ENCODE measurements at regions not wholly inside any gene's neighbourhood (a gene's known extent, or its start where the extent isn't known, plus 50 kb on each side); places are given as distances from the start of the nearest gene placed in this dataset.

GRCh38 chr12:77724367-77724957 is 106.2 kb upstream of the NAV3 start (continued):
- no peak for TF ChIP-seq MXI1 (IDR thresholded peaks at IDR 0.05; ENCODE audit: low read depth, low read length)
- no peak for TF ChIP-seq ZBTB33 (IDR thresholded peaks at IDR 0.05; ENCODE audit: borderline replicate concordance, low read depth)
- TF ChIP-seq NRF1 (IDR thresholded peaks at IDR 0.05; ENCODE audit: low read depth, low read length), result no peak

GRCh38 chr12:77723308-77723707 is 107.4 kb upstream of the NAV3 start:
- Histone ChIP-seq H3K4me2 (no peak overlapping the region), H4K20me1 (ENCODE audit: insufficient read depth) (no peaks in the 10 kb centered on the region), H3K79me2 (ENCODE audit: insufficient read depth) (no peaks in the 10 kb centered on the region; the same call in 1 of the 2 replicates), H2AFZ (ENCODE audit: low read depth) (no peak overlapping the region), H3F3A (replicated peaks; ENCODE audit: insufficient read depth) (no peaks in the 10 kb centered on the region), H3K9me3 (no peaks in the 10 kb centered on the region), H3K36me3 (replicated peaks in 1 of 2; ENCODE audit: control insufficient read depth in 1 of 2, insufficient read depth in 2 of 2, low read length in 1 of 2) (no peaks in the 10 kb centered on the region), H3K9ac (no peak overlapping the region), H3K27me3 (ENCODE audit: insufficient read depth) (no peaks in the 10 kb centered on the region), H3K4me3 (ENCODE audit: low read depth in 2 of 2, low read length in 1 of 2) (no peak overlapping the region), H3K9me2 (no peaks in the 10 kb centered on the region), H3K27ac (ENCODE audit: low read depth in 2 of 2, low read length in 1 of 2) (no peak overlapping the region; a peak in 2 of 4 replicates), H3K4me1 (ENCODE audit: control insufficient read depth in 1 of 2, insufficient read depth in 2 of 2, low read depth in 1 of 2, low read length in 1 of 2) (no peaks in the 10 kb centered on the region; a peak in 2 of 4 replicates)
- ChIA-PET POLR2A (no interaction called here), CTCF (interaction anchor here (1.1 kb wide), 1 partner anchor 202 kb away, joined by 6 read pairs; no protein-coding TSS in a partner anchor)
- TF ChIP-seq RCOR1 (IDR thresholded peaks at IDR 0.05; ENCODE audit: low read length), result no peak
- no peak for TF ChIP-seq GABPA (IDR thresholded peaks at IDR 0.05; ENCODE audit: low read depth)
- no peak for TF ChIP-seq JUND (IDR thresholded peaks at IDR 0.05)
- TF ChIP-seq CTCF (IDR thresholded peaks at IDR 0.05), result no peak
- no peak for TF ChIP-seq NFIC (IDR thresholded peaks at IDR 0.05; ENCODE audit: borderline replicate concordance)
- no peak for TF ChIP-seq MEF2A (IDR thresholded peaks at IDR 0.05; ENCODE audit: borderline replicate concordance, low read depth)
- no peak for TF ChIP-seq FOXM1 (IDR thresholded peaks at IDR 0.05; ENCODE audit: low read depth)
- no peak for TF ChIP-seq TAF1 (IDR thresholded peaks at IDR 0.05; ENCODE audit: borderline replicate concordance, low read depth, low read length)
- TF ChIP-seq TEAD4 (IDR thresholded peaks at IDR 0.05; ENCODE audit: borderline replicate concordance, insufficient read depth), result no peak
- TF ChIP-seq RFX5 (IDR thresholded peaks at IDR 0.05; ENCODE audit: low read length), result no peak
- TF ChIP-seq GATA2 (CRISPR knock-in tag; IDR thresholded peaks at IDR 0.05), result no peak
- TF ChIP-seq ELF1 (IDR thresholded peaks at IDR 0.05), result no peak
- DNase-seq, result no peak
